Cardiac fibroblast (primary cell): ENCODE measurements at regions not wholly inside any gene's neighbourhood (a gene's known extent, or its start where the extent isn't known, plus 50 kb on each side); places are given as distances from the start of the nearest gene placed in this dataset.
"Not testable (repeated sequence)": the region's sequence is repeated elsewhere in the genome, so short reads cannot be mapped to it uniquely, and the experiment has no call there.

Source experiments
- DNase-seq, 2 donors: peaks; one replicate each; pipeline versions ENCODE4 v3.0.0 to v3.0.0-alpha.2; 2010; ENCODE audit warnings: low read depth in 2 of 2
- H3K4me3 ChIP-seq, 2 donors: replicated peaks in 1 of 2; 1 replicate in 1 of 2; 2 replicates in 1 of 2; pipeline ENCODE4 v1.5.1; 2011; ENCODE audit warnings: low read depth in 2 of 2, low read length in 2 of 2, mild to moderate bottlenecking in 2 of 2, moderate library complexity in 1 of 2
- TF ChIP-seq, protein P1 (sequence below): IDR thresholded peaks from one replicate; pipeline ENCODE4 v1.5.1; 2011; ENCODE audit warnings: low read depth, mild to moderate bottlenecking, low read length, inconsistent platforms

- TF ChIP-seq, protein P1, sequence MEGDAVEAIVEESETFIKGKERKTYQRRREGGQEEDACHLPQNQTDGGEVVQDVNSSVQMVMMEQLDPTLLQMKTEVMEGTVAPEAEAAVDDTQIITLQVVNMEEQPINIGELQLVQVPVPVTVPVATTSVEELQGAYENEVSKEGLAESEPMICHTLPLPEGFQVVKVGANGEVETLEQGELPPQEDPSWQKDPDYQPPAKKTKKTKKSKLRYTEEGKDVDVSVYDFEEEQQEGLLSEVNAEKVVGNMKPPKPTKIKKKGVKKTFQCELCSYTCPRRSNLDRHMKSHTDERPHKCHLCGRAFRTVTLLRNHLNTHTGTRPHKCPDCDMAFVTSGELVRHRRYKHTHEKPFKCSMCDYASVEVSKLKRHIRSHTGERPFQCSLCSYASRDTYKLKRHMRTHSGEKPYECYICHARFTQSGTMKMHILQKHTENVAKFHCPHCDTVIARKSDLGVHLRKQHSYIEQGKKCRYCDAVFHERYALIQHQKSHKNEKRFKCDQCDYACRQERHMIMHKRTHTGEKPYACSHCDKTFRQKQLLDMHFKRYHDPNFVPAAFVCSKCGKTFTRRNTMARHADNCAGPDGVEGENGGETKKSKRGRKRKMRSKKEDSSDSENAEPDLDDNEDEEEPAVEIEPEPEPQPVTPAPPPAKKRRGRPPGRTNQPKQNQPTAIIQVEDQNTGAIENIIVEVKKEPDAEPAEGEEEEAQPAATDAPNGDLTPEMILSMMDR = no peak
- H3K4me3 ChIP-seq = no peak overlapping the region
- no peak for DNase-seq
Observed at GRCh38 chr5:18507114-18507513, 872.9 kb downstream of the TAF11L14 start.

DNA sequence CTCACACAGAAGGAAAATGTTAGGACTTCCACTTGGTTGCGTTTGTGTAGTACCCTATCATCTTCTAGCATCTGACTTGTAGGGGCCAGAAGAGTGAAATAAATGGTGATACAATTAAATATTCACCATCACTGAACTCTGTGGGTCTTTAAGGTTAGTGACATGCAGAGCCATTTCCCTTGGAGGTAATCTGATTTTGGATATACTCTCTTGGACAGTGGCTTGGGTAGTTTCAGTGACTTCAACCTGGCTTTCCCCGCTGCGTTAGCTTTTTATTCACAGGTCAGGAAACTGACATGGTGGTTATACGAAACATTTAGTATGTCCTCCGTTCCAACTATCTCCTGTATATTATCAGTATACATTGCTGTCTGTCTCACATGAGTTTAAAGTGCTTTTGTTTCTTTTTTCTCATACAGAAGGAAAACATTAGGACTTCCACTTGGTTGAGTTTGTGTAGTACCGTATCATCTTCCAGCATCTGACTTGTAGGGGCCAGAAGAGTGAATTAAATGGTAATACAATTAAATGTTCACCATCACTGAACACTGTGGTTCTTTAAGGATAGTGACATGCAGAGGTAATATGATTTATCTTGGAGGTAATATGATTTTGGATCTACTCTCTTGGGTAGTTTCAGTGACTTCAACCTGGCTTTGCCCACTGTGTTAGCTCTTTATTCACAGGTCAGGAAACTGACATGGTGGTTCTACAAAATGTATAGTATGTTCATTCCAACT, 883.6 kb downstream of the TAF11L14 start:
- H3K4me3 ChIP-seq = no peak overlapping the region
- TF ChIP-seq, protein P1 = no peak
- DNase-seq = no peak

- H3K4me3 ChIP-seq = no peak overlapping the region
- TF ChIP-seq, protein P1 = no peak
- no peak for DNase-seq
Observed at GRCh38 chr5:18523380-18523779, 889.1 kb downstream of the TAF11L14 start.

GRCh38 chr5:18526792-18527405, 892.6 kb downstream of the TAF11L14 start:
- DNase-seq = no peak
- TF ChIP-seq, protein P1 = no peak

GRCh38 chr5:18533137-18533536, 898.9 kb downstream of the TAF11L14 start:
- TF ChIP-seq, protein P1 = no peak

More at GRCh38 chr5:18526792-18527405, 892.6 kb downstream of the TAF11L14 start:
- no peak overlapping the region for H3K4me3 ChIP-seq

DNA sequence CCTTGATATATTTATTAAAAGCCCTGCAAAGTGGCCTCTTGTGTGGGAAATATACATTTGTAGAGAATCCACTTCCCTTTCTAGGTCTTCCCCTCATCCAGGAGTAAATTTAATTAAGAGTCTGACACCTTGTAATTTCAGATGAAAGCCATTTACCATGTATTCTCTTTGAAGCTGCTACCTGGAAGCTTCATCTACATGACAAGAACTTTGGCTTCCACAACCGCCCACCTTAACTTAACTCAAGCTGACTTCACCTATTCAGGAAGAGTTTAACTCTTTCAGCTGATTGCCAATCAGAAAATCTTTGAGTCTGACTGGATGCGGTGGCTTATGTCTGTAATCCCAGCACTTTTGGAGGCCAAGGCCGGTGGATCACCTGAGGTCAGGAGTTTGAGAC, 899.9 kb downstream of the TAF11L14 start:
- TF ChIP-seq, protein P1 = no peak
- no peak overlapping the region for H3K4me3 ChIP-seq
- no peak for DNase-seq

More at GRCh38 chr5:18533137-18533536, 898.9 kb downstream of the TAF11L14 start:
- no peak for DNase-seq
- H3K4me3 ChIP-seq = no peak overlapping the region

DNA sequence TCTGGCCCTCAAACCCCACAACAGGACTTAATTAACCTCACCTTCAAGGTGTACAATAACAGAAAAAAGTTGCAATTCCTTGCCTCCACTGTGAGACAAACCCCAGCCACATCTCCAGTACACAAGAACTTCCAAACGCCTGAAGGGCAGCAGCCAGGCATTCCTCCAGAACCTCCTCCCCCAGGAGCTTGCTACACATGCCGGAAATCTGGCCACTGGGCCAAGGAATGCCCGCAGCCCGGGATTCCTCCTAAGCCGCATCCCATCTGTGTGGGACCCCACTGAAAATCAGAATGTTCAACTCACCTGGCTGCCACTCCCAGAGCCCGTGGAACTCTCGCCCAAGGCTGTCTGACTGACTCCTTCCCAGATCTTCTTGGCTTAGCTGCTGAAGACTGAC, 901.5 kb downstream of the TAF11L14 start:
- not testable (repeated sequence) for H3K4me3 ChIP-seq, DNase-seq
